PC-3 (cell line): ENCODE measurements at regions not wholly inside any gene's neighbourhood (a gene's known extent, or its start where the extent isn't known, plus 50 kb on each side); places are given as distances from the start of the nearest gene placed in this dataset.

Experiments
- ATAC-seq: fragments of 200-7000 bp; cut with Tn5 transposase; 2 replicates; pipeline ENCODE4 v1.9.1; 2020; ENCODE audit warnings: mild to moderate bottlenecking, moderate library complexity
- BruUV-seq: library from RNA; stranded (reverse); fragments of 400-500 nt; replicated peaks from 2 replicates; lab custom pipeline; 2021; lab: Mats Ljungman, UMichigan
- CTCF ChIA-PET: fragments of 300-600 bp; sonication (Branson Sonifier 250); formaldehyde crosslinking; loops from one replicate; lab custom pipeline; 2022; ENCODE audit warnings: antibody characterized with exemption; lab: Charles Lee
- POLR2A ChIA-PET: fragments of 300-600 bp; sonication (Branson Sonifier 250); formaldehyde crosslinking; loops from one replicate; lab custom pipeline; 2022; ENCODE audit warnings: antibody characterized with exemption; ENCODE audit not compliant: unreplicated experiment; lab: Charles Lee
- DNase-seq: peaks from one replicate; pipeline ENCODE4 v3.0.0-alpha.2; 2015
- H2AFZ ChIP-seq: fragments of 300-600 bp; sonication (generic); 2 replicates; pipeline ENCODE4 v1.6.0; 2016; ENCODE audit warnings: antibody characterized with exemption, low read length
- H3F3A ChIP-seq: fragments of 300-600 bp; sonication (generic); one replicate; pipeline ENCODE4 v1.6.0; 2017; ENCODE audit warnings: antibody characterized with exemption, low read length, control low read depth, mild to moderate bottlenecking; ENCODE audit not compliant: unreplicated experiment
- H3K27ac ChIP-seq: fragments of 300-600 bp; sonication (generic); 2 replicates; pipeline ENCODE4 v1.5.1; 2016; ENCODE audit warnings: mild to moderate bottlenecking, low read length
- H3K27me3 ChIP-seq: fragments of 300-600 bp; sonication (generic); 2 replicates; pipeline ENCODE4 v1.6.1; 2016; ENCODE audit warnings: low read length, mixed read lengths
- H3K36me3 ChIP-seq: fragments of 300-600 bp; sonication (generic); 2 replicates; pipeline ENCODE4 v1.6.1; 2016; ENCODE audit warnings: low read depth, mixed run types, low read length, mixed read lengths
- H3K4me1 ChIP-seq: fragments of 300-600 bp; sonication (generic); 2 replicates; pipeline ENCODE4 v1.5.1; 2016; ENCODE audit warnings: low read length; ENCODE audit not compliant: insufficient read depth
- H3K4me2 ChIP-seq: fragments of 300-600 bp; sonication (generic); 2 replicates; pipeline ENCODE4 v1.6.0; 2016; ENCODE audit warnings: low read length
- H3K4me3 ChIP-seq: fragments of 300-600 bp; sonication (generic); 2 replicates; pipeline ENCODE4 v1.5.1; 2016; ENCODE audit warnings: mild to moderate bottlenecking, low read length, mixed read lengths
- H3K79me2 ChIP-seq: fragments of 300-600 bp; sonication (generic); 2 replicates; pipeline ENCODE4 v1.6.1; 2017; ENCODE audit warnings: low read length, mixed read lengths
- H3K9ac ChIP-seq: fragments of 300-600 bp; sonication (generic); 2 replicates; pipeline ENCODE4 v1.6.0; 2016; ENCODE audit warnings: mild to moderate bottlenecking, low read length
- H3K9me2 ChIP-seq: fragments of 300-600 bp; sonication (generic); replicated peaks from 2 replicates; pipeline ENCODE4 v1.6.1; 2016; ENCODE audit warnings: mixed run types, low read length, mixed read lengths
- H3K9me3 ChIP-seq: fragments of 300-600 bp; sonication (generic); 2 replicates; pipeline ENCODE4 v1.6.1; 2016; ENCODE audit warnings: low read length, mixed read lengths
- H4K20me1 ChIP-seq: fragments of 300-600 bp; sonication (generic); 2 replicates; pipeline ENCODE4 v1.6.1; 2016; ENCODE audit warnings: low read length, mixed read lengths
- EZH2 ChIP-seq: fragments of 300-600 bp; sonication (generic); IDR thresholded peaks from one replicate; pipeline ENCODE4 v1.6.1; 2017; ENCODE audit warnings: antibody characterized with exemption, mild to moderate bottlenecking, low read length; ENCODE audit not compliant: unreplicated experiment
- EZH2phosphoT487 ChIP-seq: fragments of 300-600 bp; sonication (generic); IDR thresholded peaks from 2 replicates; pipeline ENCODE4 v1.6.1; 2018; ENCODE audit warnings: mild to moderate bottlenecking, antibody characterized with exemption, low read length, borderline replicate concordance
- intact Hi-C: fragments of 100-400 bp; cut with micrococcal nuclease; formaldehyde crosslinking; loops from 2 replicates; pipeline ENCODE4 v1.9.0; 2023
- TF ChIP-seq, protein P1 (sequence below): fragments of 300-600 bp; sonication (generic); conservative IDR thresholded peaks from 2 replicates; pipeline ENCODE4 v1.5.1; 2017; ENCODE audit warnings: antibody characterized with exemption, low read depth, mild to moderate bottlenecking, low read length

DNA sequence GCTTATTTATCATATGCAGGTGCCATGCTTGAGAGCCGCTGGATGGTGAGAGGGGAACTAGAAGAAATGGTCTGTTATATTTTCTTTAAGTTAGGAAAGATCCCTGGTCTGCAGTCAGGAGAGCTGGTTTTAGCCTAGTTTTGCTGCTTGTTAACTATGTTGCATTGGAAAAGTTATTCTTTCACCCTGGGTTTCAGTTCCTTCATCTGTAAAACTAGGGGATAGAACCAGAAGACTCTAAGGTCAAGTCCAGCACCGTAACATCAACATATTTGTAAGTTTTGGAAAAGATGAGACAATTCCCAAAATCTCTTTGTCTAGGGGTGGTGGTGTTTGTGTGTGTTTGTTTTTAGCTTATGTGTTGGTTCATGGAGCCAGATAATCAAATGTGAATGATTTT is 304.0 kb downstream of the QKI start:
- CTCF ChIA-PET, result no interaction called here
- DNase-seq (no peak), ATAC-seq (no peak)
- H3K9me3 ChIP-seq, result no peaks in the 10 kb centered on the region
- H3K4me3 ChIP-seq, result no peak overlapping the region
- H3K27ac ChIP-seq, result no peak overlapping the region
- H3K9ac ChIP-seq, result no peak overlapping the region
- intact Hi-C loops, result no loop called here
- H3K36me3 ChIP-seq, result no peaks in the 10 kb centered on the region
- TF ChIP-seq EZH2phosphoT487, result no peak
- TF ChIP-seq EZH2, result no peak
- TF ChIP-seq, protein P1, sequence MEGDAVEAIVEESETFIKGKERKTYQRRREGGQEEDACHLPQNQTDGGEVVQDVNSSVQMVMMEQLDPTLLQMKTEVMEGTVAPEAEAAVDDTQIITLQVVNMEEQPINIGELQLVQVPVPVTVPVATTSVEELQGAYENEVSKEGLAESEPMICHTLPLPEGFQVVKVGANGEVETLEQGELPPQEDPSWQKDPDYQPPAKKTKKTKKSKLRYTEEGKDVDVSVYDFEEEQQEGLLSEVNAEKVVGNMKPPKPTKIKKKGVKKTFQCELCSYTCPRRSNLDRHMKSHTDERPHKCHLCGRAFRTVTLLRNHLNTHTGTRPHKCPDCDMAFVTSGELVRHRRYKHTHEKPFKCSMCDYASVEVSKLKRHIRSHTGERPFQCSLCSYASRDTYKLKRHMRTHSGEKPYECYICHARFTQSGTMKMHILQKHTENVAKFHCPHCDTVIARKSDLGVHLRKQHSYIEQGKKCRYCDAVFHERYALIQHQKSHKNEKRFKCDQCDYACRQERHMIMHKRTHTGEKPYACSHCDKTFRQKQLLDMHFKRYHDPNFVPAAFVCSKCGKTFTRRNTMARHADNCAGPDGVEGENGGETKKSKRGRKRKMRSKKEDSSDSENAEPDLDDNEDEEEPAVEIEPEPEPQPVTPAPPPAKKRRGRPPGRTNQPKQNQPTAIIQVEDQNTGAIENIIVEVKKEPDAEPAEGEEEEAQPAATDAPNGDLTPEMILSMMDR, result no peak
- H2AFZ ChIP-seq, result no peak overlapping the region
- no peaks in the 10 kb centered on the region for H3K9me2 ChIP-seq
- POLR2A ChIA-PET, result no interaction called here
- no peaks in the 10 kb centered on the region for H3F3A ChIP-seq
- no peaks in the 10 kb centered on the region for H4K20me1 ChIP-seq
- BruUV-seq, result no TSS peak
- H3K79me2 ChIP-seq, result no peaks in the 10 kb centered on the region
- H3K4me2 ChIP-seq, result no peak overlapping the region
- H3K27me3 ChIP-seq, result peaks cover 31% of the 10 kb centered on the region
- no peaks in the 10 kb centered on the region for H3K4me1 ChIP-seq

DNA sequence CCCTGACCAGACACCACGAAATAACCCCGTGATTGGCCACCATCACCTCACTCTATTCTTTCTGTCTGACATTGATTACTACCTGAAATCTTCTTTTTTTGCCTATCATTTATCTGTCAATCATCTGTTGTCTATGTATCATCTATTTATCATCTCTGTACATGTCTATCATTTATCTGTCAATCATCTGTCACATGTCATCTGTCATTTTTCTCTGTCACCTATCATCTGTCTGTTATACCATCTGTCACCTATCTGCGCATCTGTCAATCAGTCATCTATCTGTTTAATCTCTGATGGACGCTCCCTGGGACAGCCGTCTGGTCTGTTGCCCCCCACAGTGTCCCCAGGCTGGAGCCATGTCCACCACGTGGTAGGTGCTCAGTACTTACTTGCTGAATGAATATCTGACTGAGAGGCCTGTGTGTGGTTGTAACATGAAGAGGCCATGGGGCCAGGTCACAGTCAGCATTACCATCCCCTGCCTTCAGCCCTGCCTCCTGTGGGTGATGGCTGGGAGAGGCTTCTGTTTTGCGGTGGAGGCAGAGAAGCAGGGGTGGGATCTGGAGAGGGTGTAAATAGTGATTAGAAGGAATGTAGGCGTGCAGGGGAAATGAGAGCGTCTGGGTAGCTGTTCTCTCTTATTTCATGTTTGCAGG is 302.7 kb downstream of the QKI start:
- no peaks in the 10 kb centered on the region for H3K79me2 ChIP-seq
- H3K9me2 ChIP-seq, result no peaks in the 10 kb centered on the region
- ATAC-seq (no peak), DNase-seq (no peak)
- H3K27me3 ChIP-seq, result peaks cover 31% of the 10 kb centered on the region
- no peaks in the 10 kb centered on the region for H3K4me1 ChIP-seq
- CTCF ChIA-PET, result no interaction called here
- BruUV-seq, result no TSS peak
- no peak overlapping the region for H3K4me2 ChIP-seq
- intact Hi-C loops, result no loop called here
- POLR2A ChIA-PET, result no interaction called here
- H3F3A ChIP-seq, result no peaks in the 10 kb centered on the region
- no peaks in the 10 kb centered on the region for H3K36me3 ChIP-seq
- no peaks in the 10 kb centered on the region for H3K9me3 ChIP-seq
- H2AFZ ChIP-seq, result no peak overlapping the region
- TF ChIP-seq EZH2phosphoT487 (no peak), EZH2 (no peak)
- TF ChIP-seq, protein P1, result no peak
- H3K9ac ChIP-seq, result no peak overlapping the region
- no peak overlapping the region for H3K27ac ChIP-seq
- no peaks in the 10 kb centered on the region for H4K20me1 ChIP-seq
- H3K4me3 ChIP-seq, result no peak overlapping the region

DNA sequence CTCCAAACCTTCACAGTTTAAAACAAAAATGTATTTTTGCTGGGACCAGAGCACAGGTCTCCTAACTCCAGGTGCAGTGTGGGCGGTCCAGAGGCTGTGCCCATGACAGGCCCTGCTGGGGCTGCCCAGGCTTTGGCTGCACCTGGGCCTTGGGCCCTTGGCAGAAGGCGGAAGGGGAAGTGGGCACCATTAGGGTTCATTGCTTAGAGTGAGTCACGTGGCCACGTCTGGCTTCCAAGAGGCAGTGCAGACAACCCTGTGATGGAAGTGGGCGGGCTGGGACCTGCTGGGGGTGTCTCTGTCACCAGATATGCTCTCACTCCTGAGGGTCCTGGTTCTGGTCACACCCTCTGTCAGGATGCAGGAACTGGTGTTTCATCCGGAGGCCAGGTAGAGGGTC is 302.2 kb downstream of the QKI start:
- no TSS peak for BruUV-seq
- Histone ChIP-seq H4K20me1 (no peaks in the 10 kb centered on the region), H2AFZ (no peak overlapping the region), H3K27ac (no peak overlapping the region), H3K9me3 (no peaks in the 10 kb centered on the region), H3F3A (no peaks in the 10 kb centered on the region), H3K9me2 (no peaks in the 10 kb centered on the region), H3K36me3 (no peaks in the 10 kb centered on the region), H3K27me3 (peaks cover 31% of the 10 kb centered on the region), H3K4me1 (no peaks in the 10 kb centered on the region), H3K4me3 (no peak overlapping the region), H3K79me2 (no peaks in the 10 kb centered on the region), H3K9ac (no peak overlapping the region), H3K4me2 (no peak overlapping the region)
- ChIA-PET CTCF (no interaction called here), POLR2A (no interaction called here)
- DNase-seq (no peak), ATAC-seq (no peak)
- TF ChIP-seq EZH2, result no peak
- no peak for TF ChIP-seq EZH2phosphoT487
- TF ChIP-seq, protein P1, result no peak
- intact Hi-C loops, result no loop called here
